Liver (tissue), 8 donors: ENCODE measurements at regions not wholly inside any gene's neighbourhood (a gene's known extent, or its start where the extent isn't known, plus 50 kb on each side); places are given as distances from the start of the nearest gene placed in this dataset.

Experiments used
- DNase-seq: peaks from one replicate; pipeline ENCODE4 v3.0.0-alpha.2; 2017; ENCODE audit warnings: low spot score
- H3K27ac ChIP-seq, 2 donors: one replicate each; pipeline ENCODE4 v1.7.0; 2013; ENCODE audit warnings: inconsistent platforms in 2 of 2, low read length in 2 of 2, control low read depth in 1 of 2, low read depth in 1 of 2, mild to moderate bottlenecking in 1 of 2
- H3K27me3 ChIP-seq, 4 donors: one replicate each; pipeline versions ENCODE4 v1.6.1 to v1.7.0; 2013; ENCODE audit warnings: low read length in 3 of 4, inconsistent platforms in 1 of 4, mild to moderate bottlenecking in 1 of 4, moderate library complexity in 1 of 4; ENCODE audit not compliant: control insufficient read depth in 4 of 4, insufficient read depth in 4 of 4
- H3K36me3 ChIP-seq, 4 donors: one replicate each; pipeline versions ENCODE4 v1.6.1 to v1.7.0; 2013; ENCODE audit warnings: low read length in 3 of 4, mild to moderate bottlenecking in 3 of 4, low read depth in 1 of 4, moderate library complexity in 1 of 4; ENCODE audit not compliant: control insufficient read depth in 4 of 4, insufficient read depth in 3 of 4
- H3K4me1 ChIP-seq, 4 donors: one replicate each; pipeline versions ENCODE4 v1.6.1 to v1.7.0; 2013; ENCODE audit warnings: low read length in 3 of 4, mild to moderate bottlenecking in 3 of 4, moderate library complexity in 1 of 4; ENCODE audit not compliant: control insufficient read depth in 4 of 4, insufficient read depth in 4 of 4
- H3K4me3 ChIP-seq, 3 donors: one replicate each; pipeline versions ENCODE4 v1.6.1 to v1.7.0; 2013; ENCODE audit warnings: low read length in 3 of 3, control low read depth in 1 of 3, low read depth in 1 of 3, mild to moderate bottlenecking in 1 of 3
- H3K9ac ChIP-seq, 2 donors: one replicate each; pipeline ENCODE4 v1.7.0; 2013; ENCODE audit warnings: low read length in 2 of 2, mild to moderate bottlenecking in 2 of 2, moderate library complexity in 2 of 2, control low read depth in 1 of 2, low read depth in 1 of 2
- H3K9me3 ChIP-seq, 4 donors: one replicate each; pipeline versions ENCODE4 v1.6.1 to v1.7.0; 2013; ENCODE audit warnings: low read length in 3 of 4; ENCODE audit not compliant: control insufficient read depth in 4 of 4
- ATF3 ChIP-seq: IDR thresholded peaks from 2 replicates; pipeline ENCODE4 v1.6.1; 2016; ENCODE audit warnings: antibody characterized with exemption
- CTCF ChIP-seq: fragments of 150-350 bp; IDR thresholded peaks from 2 replicates; pipeline ENCODE4 v1.5.1; 2017; ENCODE audit warnings: improper control_type of control experiment, low read depth, low read length; ENCODE audit not compliant: missing input control
- EGR1 ChIP-seq, 2 donors: IDR thresholded peaks; 2 replicates each; pipeline ENCODE4 v1.6.1; 2016 to 2018; ENCODE audit warnings: antibody characterized with exemption in 2 of 2, low read depth in 2 of 2
- FOXA1 ChIP-seq: IDR thresholded peaks from 2 replicates; pipeline ENCODE4 v1.6.1; 2016; ENCODE audit warnings: antibody characterized with exemption
- FOXA2 ChIP-seq: IDR thresholded peaks from 2 replicates; pipeline ENCODE4 v1.6.1; 2016; ENCODE audit warnings: antibody characterized with exemption
- GABPA ChIP-seq, 2 donors: IDR thresholded peaks in 1 of 2; conservative IDR thresholded peaks in 1 of 2; 2 replicates each; pipeline ENCODE4 v1.6.1; 2016; ENCODE audit warnings: antibody characterized with exemption in 2 of 2, mild to moderate bottlenecking in 1 of 2, moderate library complexity in 1 of 2
- HNF4A ChIP-seq, 2 donors: conservative IDR thresholded peaks; 2 replicates each; pipeline ENCODE4 v1.6.1; 2016; ENCODE audit warnings: antibody characterized with exemption in 2 of 2, mild to moderate bottlenecking in 2 of 2
- HNF4G ChIP-seq: IDR thresholded peaks from 2 replicates; pipeline ENCODE4 v1.6.1; 2016; ENCODE audit warnings: antibody characterized with exemption
- JUND ChIP-seq, 2 donors: IDR thresholded peaks; 2 replicates each; pipeline ENCODE4 v1.6.1; 2016; ENCODE audit warnings: antibody characterized with exemption in 2 of 2
- MAX ChIP-seq: IDR thresholded peaks from 2 replicates; pipeline ENCODE4 v1.6.1; 2016; ENCODE audit warnings: antibody characterized with exemption
- NR2F2 ChIP-seq: IDR thresholded peaks from 2 replicates; pipeline ENCODE4 v1.6.1; 2016; ENCODE audit warnings: antibody characterized with exemption
- RAD21 ChIP-seq, 2 donors: IDR thresholded peaks; 2 replicates each; pipeline ENCODE4 v1.6.1; 2016; ENCODE audit warnings: antibody characterized with exemption in 2 of 2, mild to moderate bottlenecking in 2 of 2
- REST ChIP-seq: IDR thresholded peaks from 2 replicates; pipeline ENCODE4 v1.6.1; 2016; ENCODE audit warnings: antibody characterized with exemption, mild to moderate bottlenecking
- RXRA ChIP-seq, 2 donors: IDR thresholded peaks; 2 replicates each; pipeline ENCODE4 v1.6.1; 2017 to 2018; ENCODE audit warnings: antibody characterized with exemption in 2 of 2, mild to moderate bottlenecking in 1 of 2
- SP1 ChIP-seq: IDR thresholded peaks from 2 replicates; pipeline ENCODE4 v1.6.1; 2018; ENCODE audit warnings: antibody characterized with exemption, mild to moderate bottlenecking
- TAF1 ChIP-seq: conservative IDR thresholded peaks from 2 replicates; pipeline ENCODE4 v1.6.1; 2016; ENCODE audit warnings: antibody characterized with exemption, mild to moderate bottlenecking
- YY1 ChIP-seq: IDR thresholded peaks from 2 replicates; pipeline ENCODE4 v1.6.1; 2016; ENCODE audit warnings: antibody characterized with exemption, mild to moderate bottlenecking
- ZBTB33 ChIP-seq: IDR thresholded peaks from 2 replicates; pipeline ENCODE4 v1.6.1; 2016; ENCODE audit warnings: antibody characterized with exemption
- WGBS: extraction: QIAGEN DNeasy Blood & Tissue Kit; methylation state at CpG from one replicate; pipeline ENCODE4 v1.1.7; 2013; 5-methylcytosine and 5-hydroxymethylcytosine counted together
- donor health status: healthy.
- donor health status: healthy.
- donor health status: healthy.
- donor health status: healthy.
- donor health status: healthy.

- no peak overlapping the region for H3K27ac ChIP-seq
- no peaks in the 10 kb centered on the region for H3K4me1 ChIP-seq
- TF ChIP-seq ATF3 = no peak
- no peak for TF ChIP-seq TAF1
- no peak for TF ChIP-seq FOXA1
- TF ChIP-seq NR2F2 = no peak
- no peak for TF ChIP-seq FOXA2
- no peak for TF ChIP-seq EGR1 (IDR thresholded peaks at IDR 0.05; ENCODE audit: low read depth in 2 of 2)
- no peak for TF ChIP-seq CTCF
- H3K4me3 ChIP-seq = no peak overlapping the region
- DNase-seq = no peak
- no peak overlapping the region for H3K9ac ChIP-seq
- no peaks in the 10 kb centered on the region for H3K9me3 ChIP-seq
- no peaks in the 10 kb centered on the region for H3K27me3 ChIP-seq
- no peaks in the 10 kb centered on the region for H3K36me3 ChIP-seq
Measured at GRCh38 chr10:25865267-25865666, 68.8 kb upstream of the MYO3A start.

GRCh38 chr10:25867321-25867720 is 66.7 kb upstream of the MYO3A start:
- WGBS = 60% methylated on average over 3 of the region's 3 CpGs
- H3K4me3 ChIP-seq = no peak overlapping the region
- H3K36me3 ChIP-seq = no peaks in the 10 kb centered on the region
- no peaks in the 10 kb centered on the region for H3K4me1 ChIP-seq
- no peaks in the 10 kb centered on the region for H3K27me3 ChIP-seq
- H3K9me3 ChIP-seq = no peaks in the 10 kb centered on the region
- no peak overlapping the region for H3K27ac ChIP-seq
- H3K9ac ChIP-seq = no peak overlapping the region
- TF ChIP-seq JUND (IDR thresholded peaks at IDR 0.05) (no peak), YY1 (no peak), ATF3 (no peak), SP1 (no peak), RXRA (IDR thresholded peaks at IDR 0.05) (no peak), REST (no peak), ZBTB33 (no peak), HNF4A (conservative IDR thresholded peaks at IDR 0.05) (no peak), CTCF (no peak), HNF4G (no peak), FOXA1 (no peak), TAF1 (no peak), RAD21 (IDR thresholded peaks at IDR 0.05) (no peak), FOXA2 (no peak), MAX (no peak), EGR1 (IDR thresholded peaks at IDR 0.05; ENCODE audit: low read depth in 2 of 2) (no peak), NR2F2 (no peak), GABPA (IDR thresholded peaks at IDR 0.05 in 1 of 2, conservative IDR thresholded peaks at IDR 0.05 in 1 of 2) (no peak)
- no peak for DNase-seq
